Lower leg skin (tissue), 4 donors: ENCODE measurements at regions not wholly inside any gene's neighbourhood (a gene's known extent, or its start where the extent isn't known, plus 50 kb on each side); places are given as distances from the start of the nearest gene placed in this dataset.
A peak's percentile ranks its signal among the peaks of the same experiment; 100 is the strongest.

Source experiments
- DNase-seq, 2 donors: peaks; one replicate each; pipeline ENCODE4 v3.0.0-alpha.2; 2019; ENCODE audit warnings: low spot score in 2 of 2
- H3K4me3 ChIP-seq: fragments of 200-600 bp; sonication (generic); 2 replicates; pipeline ENCODE4 v1.5.1; 2017; ENCODE audit warnings: mild to moderate bottlenecking, low read depth; ENCODE audit not compliant: poor library complexity, severe bottlenecking
- CTCF ChIP-seq, 3 donors: fragments of 450-650 bp; IDR thresholded peaks; one replicate each; pipeline ENCODE4 v1.5.1; 2016; ENCODE audit warnings: antibody characterized with exemption in 3 of 3, mild to moderate bottlenecking in 3 of 3, moderate library complexity in 2 of 3
- POLR2A ChIP-seq, 2 donors: fragments of 450-650 bp; IDR thresholded peaks; one replicate each; pipeline ENCODE4 v1.6.1; 2016 to 2017; ENCODE audit warnings: antibody characterized with exemption in 2 of 2, mild to moderate bottlenecking in 1 of 2, moderate library complexity in 1 of 2
- WGBS, 2 donors: methylation state at CpG; one replicate each; pipeline ENCODE4 v1.1.5; 2018; 5-methylcytosine and 5-hydroxymethylcytosine counted together
- intact Hi-C: fragments of 100-400 bp; cut with DNase I; formaldehyde crosslinking; loops from one replicate; pipeline ENCODE4 v1.15.0; 2023; ENCODE audit warnings: low total_unique reads

- no peak for TF ChIP-seq CTCF (IDR thresholded peaks at IDR 0.05)
- intact Hi-C loops: no loop called here
- H3K4me3 ChIP-seq: no peak overlapping the region
- no peak for DNase-seq
- 96 to 97% methylated on average over 5 of the region's 5 CpGs for WGBS, 2 donors
Measured at GRCh38 chr5:110050640-110051345, 361.1 kb downstream of the MAN2A1 start.

GRCh38 chr5:110053205-110053604 lies 363.5 kb downstream of the MAN2A1 start:
- 95 to 100% methylated on average over 1 of the region's 1 CpG for WGBS, 2 donors
- H3K4me3 ChIP-seq: no peak overlapping the region
- intact Hi-C loops: no loop called here
- TF ChIP-seq POLR2A (IDR thresholded peaks at IDR 0.05) (no peak), CTCF (IDR thresholded peaks at IDR 0.05) (no peak)
- no peak for DNase-seq

GRCh38 chr5:110053824-110054223 lies 364.1 kb downstream of the MAN2A1 start:
- DNase-seq: no peak
- TF ChIP-seq CTCF (IDR thresholded peaks at IDR 0.05) (no peak), POLR2A (IDR thresholded peaks at IDR 0.05) (no peak)
- intact Hi-C loops: no loop called here
- no peak overlapping the region for H3K4me3 ChIP-seq

- no peak overlapping the region for H3K4me3 ChIP-seq
- 54 to 61% methylated on average over 2 of the region's 2 CpGs for WGBS, 2 donors
- TF ChIP-seq POLR2A (IDR thresholded peaks at IDR 0.05) (no peak), CTCF (IDR thresholded peaks at IDR 0.05) (no peak)
- intact Hi-C loops: no loop called here
- peak in 1 of 2 donors; percentile 55 for DNase-seq
Measured at GRCh38 chr5:110054240-110054639, 364.5 kb downstream of the MAN2A1 start.

GRCh38 chr5:110055302-110055701 lies 365.6 kb downstream of the MAN2A1 start:
- TF ChIP-seq POLR2A (IDR thresholded peaks at IDR 0.05) (no peak), CTCF (IDR thresholded peaks at IDR 0.05) (no peak)
- intact Hi-C loops: no loop called here
- DNase-seq: no peak
- no peak overlapping the region for H3K4me3 ChIP-seq
- WGBS, 2 donors: 25 to 29% methylated on average over 2 of the region's 2 CpGs

- DNase-seq: no peak
- intact Hi-C loops: no loop called here
- TF ChIP-seq POLR2A (IDR thresholded peaks at IDR 0.05) (no peak), CTCF (IDR thresholded peaks at IDR 0.05) (no peak)
- H3K4me3 ChIP-seq: no peak overlapping the region
- 82 to 84% methylated on average over 2 of the region's 2 CpGs for WGBS, 2 donors
Measured at GRCh38 chr5:110056580-110057114, 366.9 kb downstream of the MAN2A1 start.
